Activated T-cell treated with anti-CD3 and anti-CD28 coated beads, Interleukin-2, amount 50 U/mL, for 1 hour (primary cell): ENCODE measurements at regions not wholly inside any gene's neighbourhood (a gene's known extent, or its start where the extent isn't known, plus 50 kb on each side); places are given as distances from the start of the nearest gene placed in this dataset.
"Not testable (repeated sequence)": the region's sequence is repeated elsewhere in the genome, so short reads cannot be mapped to it uniquely, and the experiment has no call there.

Source experiments
- DNase-seq: peaks from one replicate; pipeline ENCODE4 v3.0.0-alpha.2; 2020

DNA sequence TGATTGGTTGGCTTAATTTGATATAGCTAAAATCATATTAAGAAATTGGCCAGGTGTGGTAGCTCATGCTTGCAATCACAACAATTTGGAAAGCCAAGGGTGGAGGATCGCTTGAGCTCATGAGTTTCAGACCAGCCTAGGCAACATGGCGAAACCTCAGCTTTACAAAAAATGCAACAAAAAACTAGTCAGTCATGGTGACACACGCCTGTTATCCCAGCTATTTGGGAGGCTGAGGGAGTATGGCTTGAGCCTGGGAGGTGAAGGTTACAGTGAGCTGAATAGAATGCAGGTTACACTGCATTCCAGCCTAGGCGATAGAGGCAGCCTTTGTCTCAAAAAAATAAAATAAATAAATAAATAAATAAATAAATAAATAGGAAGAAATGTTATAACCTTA is 1579.6 kb upstream of the SLC10A2 start:
- no peak for DNase-seq

DNA sequence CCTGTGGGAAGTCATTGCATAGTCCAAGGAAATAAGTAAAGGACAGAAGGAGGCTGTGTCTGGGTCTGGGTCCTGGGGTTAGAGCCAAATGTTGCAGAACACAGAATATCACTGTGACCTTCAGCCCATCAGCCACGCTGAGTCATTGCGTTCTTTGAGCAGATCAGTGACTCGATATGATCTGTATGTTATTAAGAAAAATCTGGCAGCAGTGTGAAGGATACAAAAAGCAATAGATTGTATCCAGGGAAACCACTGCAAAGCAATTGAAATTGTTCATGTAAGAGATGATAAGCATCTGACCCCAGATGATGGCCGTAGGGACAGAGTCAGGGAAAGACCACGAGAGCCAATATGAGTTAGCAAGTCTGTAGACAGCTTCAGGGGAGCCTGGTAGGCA is 1575.1 kb upstream of the SLC10A2 start:
- DNase-seq: no peak

DNA sequence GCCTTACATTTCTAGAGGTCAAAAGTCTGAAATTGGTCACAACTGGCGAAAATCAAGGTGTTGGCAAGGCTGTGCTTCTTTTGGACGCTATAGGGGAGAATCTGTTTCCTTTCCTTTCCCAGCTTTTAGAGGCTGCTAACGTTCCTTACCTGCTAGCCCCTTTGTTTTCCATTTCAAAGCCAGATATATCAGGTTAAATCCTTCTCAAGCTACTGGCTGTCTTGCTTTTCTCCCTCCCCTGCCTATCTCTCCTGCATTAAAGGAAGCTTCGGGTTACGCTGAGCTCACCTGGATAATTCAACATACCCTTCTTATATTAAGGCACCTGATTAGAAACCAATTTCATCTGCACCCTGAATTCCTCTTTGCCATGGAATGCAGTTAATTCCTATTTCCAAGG is 1569.7 kb upstream of the SLC10A2 start:
- DNase-seq: no peak

DNA sequence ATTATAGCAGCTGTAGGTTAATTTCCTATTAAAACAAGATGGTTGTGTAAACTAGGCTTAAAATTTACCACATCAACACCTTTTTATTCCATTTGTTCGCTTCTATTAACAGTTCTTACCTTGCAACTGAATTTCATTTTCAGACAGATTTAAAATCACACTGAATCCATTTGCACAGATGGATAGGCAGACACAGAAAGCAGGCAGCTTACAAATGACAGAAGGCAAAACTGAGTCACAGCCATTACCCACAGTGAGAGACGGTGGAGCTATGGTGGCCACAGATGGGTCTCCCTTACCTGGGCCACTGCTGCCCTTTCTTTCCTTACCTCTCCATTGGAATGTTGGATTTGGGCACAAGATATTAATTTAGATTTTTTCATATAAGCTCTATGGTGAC is 1567.8 kb upstream of the SLC10A2 start:
- DNase-seq: no peak

DNA sequence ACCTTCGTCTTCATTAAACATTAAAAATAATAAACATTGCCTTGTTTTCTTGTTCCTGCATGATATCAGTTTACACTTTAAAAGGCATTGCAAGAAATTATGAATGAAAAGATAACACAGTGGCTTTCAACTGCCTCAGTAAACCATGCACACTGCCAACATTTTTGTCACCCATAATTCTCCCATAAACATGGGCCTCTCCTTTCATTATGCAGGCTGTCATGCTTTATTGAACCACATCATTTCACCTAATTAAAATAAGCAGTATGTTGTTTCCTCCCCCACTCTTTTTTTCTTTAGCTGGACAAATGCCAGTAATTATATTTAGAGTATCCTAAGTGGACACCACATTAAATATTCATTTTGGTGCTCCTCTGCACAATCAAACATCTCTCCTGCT is 1566.5 kb upstream of the SLC10A2 start:
- DNase-seq: no peak

DNA sequence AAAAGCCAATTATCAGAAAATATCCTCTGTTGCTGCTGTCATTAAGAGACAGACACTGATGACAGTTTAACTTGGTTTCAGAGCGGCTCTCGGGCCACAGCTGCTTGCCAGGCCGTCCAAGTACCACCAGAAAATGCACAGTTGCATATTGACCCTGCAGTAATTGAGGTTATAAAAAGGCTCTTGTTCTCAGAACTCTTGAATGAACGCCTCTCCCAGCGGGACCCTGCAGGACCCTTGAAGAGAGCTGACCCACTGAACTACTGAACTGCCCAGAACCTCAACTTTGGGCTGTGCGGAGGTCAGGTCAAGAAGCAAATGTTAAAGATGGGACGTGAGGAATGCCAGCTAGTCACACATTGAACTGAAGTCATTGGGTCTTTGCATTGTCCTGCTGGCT is 1559.0 kb upstream of the SLC10A2 start:
- no peak for DNase-seq

DNA sequence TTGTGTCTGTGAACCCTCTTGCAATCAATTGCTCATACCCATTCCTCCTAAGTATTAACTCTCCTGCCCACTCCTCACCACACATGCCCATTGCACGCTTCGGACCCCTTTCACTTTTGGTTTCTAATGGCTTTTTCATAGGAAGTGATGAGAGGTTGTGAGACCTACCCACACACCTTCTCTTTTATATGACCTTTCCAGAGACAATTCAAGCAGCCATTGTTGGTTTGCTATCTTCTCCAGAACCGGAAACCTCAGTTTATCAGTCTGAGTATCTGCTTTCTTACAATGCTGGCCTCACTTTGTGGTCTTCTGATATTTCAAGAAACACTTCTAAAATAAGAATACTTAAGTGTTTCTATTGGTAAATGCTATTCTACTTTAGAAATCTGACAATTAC is 1550.8 kb upstream of the SLC10A2 start:
- DNase-seq: no peak

DNA sequence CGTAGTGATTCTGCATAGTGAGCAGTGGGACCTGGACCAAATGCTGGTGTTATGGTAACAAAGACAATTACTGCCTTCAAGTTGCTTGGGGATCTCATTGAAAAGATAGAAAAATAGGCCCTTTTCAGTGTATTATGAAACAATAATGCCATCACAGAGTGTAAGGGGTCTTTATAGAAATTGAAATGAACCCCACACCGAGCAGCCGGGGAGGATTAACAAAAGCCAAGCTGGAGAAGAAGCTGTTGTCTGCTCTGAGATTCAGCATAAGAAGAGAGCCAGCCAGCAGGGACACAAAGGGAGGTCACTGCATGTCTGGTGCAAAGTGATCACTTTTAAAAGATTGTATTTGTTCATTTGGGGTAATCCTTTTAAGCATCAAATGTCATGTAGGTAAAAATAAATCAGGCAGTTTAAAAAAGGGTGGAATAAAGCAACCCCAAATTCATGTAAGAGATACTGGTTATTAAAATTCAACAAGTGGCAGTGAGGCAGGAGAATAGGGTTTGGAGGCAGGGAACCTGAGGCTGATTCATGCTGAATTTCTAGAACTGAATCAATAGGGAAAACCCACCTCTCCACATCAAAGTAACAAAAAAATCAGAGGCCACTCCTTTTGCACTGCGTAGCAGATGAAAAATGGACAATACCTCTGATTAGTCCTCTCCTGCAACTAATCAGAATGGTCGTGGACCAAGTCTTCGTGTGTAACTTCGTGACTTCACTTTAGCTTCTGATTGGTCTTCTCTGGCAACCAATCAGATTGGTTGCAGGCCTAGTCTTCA is 1548.3 kb upstream of the SLC10A2 start:
- DNase-seq: no peak

DNA sequence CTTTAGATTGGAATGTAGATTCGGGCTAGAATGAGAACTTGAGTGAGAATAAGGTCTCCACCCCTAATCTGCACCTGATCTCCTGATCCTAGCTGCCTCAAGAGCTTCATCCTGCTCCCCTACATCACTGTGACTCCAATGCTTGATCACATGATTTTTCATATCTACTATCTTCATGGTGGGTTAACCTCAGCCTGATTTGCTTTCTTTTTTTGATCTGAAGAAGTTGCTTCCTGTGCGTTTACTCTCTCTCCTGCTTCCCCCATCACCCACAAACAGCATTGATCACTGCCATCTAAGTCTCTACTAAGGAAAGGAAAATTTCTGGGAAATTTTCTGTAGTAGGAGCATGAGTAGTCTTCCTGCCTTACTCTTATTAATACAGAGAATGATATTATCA is 1542.1 kb upstream of the SLC10A2 start:
- DNase-seq: no peak

DNA sequence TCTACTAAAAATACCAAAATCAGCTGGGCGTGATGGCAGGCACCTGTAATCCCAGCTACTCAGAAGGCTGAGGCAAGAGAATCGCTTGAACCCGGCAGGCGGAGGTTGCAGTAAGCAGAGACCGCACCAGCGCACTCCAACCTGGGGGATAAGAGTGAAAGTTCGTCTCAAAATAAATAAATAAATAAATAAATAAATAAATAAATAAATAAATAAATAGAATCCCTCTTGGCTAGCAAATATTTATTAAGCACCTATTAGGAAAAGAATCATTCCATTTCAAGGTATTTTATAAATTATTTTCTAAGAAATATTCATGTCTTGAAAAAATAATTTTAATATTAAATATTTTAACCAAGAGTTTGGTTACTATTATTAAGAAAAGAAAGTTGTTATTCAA is 1539.2 kb upstream of the SLC10A2 start:
- DNase-seq: not testable (repeated sequence)

DNA sequence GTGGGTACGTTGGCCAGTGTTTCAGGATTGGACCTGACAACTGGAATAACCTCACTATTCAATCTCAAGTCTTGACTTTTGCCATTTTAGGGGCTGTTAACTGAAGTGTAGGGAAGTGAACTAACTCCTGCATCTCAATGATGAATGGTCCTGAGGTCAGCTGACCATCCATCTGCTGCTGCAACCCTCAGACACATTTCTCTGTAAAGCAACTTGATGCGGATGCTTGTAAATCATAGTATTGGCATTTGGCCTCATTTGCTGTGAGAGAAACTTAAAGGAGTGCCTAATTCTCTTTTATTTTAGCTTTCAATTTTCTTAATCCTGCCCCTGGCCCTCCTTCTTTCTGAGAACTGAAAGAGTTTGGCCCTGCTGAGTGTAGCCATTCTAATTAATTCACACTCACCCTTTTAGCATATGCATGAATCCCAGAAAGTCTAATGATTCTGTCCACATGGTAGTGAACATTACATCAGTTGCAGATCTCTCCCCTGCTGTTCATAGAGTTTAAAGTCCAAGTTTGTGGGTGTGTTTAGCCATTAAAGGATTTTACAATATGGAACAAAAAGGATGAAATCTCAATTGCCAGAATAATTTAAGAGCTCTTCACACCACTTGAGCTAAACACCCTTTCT is 1531.4 kb upstream of the SLC10A2 start:
- DNase-seq: no peak

DNA sequence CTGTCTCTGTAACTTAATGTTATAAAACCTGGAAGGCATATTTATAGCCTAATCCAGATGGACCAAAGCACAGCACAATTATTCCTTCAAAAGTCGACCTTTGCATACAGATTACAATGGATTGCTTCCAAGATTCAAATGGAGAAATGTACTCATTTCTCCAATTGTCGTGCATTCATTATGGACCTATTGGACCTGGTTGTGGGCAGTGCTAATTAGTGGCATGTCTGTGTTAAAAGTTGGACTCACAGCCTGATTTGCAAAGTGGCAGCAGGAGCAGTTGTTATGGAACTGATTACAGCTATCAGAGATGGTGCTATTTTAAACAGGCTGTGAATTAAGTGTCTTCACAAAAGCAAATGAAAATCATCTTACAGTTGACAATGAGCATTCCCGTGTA is 1529.3 kb upstream of the SLC10A2 start:
- DNase-seq: no peak

DNA sequence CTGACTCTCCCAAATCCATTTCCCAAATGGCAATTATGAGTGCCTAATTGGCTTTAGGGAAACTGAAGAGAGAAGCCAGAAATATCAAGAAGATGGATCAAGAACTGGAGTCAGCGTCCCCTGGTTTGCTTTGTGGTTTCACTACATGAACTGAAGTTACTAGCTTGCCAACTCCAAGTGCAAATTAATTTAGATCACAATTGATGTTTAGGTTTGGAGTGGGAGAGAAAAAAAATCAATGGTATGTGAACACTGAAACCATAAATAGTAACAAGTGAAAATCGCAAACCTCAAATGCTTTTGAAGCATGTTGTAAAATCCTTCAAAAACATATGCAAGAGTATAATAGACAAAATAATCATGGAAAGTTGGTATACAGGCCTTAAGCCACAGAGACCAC is 1528.6 kb upstream of the SLC10A2 start:
- DNase-seq: no peak

DNA sequence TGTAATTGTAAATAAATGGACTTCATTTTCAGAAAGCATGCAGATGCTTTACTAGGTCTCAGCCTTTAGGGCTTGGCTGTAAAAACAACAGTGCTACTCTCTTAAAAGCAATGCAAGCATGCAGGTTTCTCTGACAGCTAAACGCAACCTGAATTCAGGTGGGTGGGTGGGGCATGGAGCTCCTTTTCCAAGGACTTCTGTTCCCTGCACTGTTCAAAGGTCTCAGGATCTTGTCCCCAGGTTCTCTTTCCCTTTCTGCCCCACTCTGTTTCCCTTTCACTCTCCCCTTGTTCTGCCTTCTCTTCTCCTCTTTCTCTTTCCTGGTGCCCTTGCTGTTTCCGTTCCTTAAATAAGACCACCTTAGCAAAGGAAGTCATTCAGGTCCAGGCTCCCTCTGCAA is 1527.5 kb upstream of the SLC10A2 start:
- no peak for DNase-seq

DNA sequence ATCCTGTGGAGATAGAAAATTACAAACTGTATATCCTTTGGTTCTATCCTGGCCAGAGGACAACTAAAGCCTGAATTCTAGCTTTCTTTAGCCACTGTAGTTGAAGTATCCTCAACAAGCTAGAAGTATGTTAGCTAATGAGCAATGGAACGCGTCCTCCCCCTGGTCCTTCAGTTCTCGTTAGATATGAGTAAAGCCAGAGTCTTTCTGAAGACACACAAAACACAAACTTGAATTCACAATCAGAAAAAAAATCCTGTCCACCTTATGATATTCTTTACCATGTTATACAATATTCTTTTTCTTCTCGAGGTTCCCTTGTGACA is 1527.0 kb upstream of the SLC10A2 start:
- no peak for DNase-seq

DNA sequence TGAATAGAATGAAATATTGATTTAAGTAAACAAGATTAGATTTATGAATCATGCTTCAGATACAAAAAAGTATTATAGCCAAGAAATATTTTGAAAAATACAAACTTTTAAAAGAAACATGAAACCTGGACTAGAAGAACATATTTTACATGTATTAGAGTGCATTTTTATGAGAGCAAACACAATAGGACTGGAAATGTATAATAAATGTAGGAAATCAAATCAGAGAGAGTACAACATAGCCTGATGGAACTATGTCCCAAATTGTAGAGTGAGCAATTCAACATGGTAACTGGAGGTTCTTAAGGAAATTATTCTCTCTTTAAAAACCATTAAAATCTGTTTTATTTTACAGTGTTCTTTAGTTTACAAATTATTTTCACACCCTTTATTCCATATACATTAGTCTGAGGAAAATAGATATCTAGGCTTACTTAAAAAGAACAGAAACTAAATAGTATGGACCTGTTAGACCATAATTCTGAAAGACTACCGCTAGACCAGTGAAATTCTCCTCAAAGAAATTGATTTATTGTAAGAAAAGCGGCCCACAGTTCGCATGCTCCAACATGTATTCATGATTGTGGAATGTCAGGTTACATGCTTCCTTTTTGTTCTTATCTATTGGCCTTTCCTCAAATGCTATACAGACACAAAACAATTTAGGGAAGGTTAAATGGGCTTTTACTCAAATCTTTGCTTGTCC is 1526.5 kb upstream of the SLC10A2 start:
- DNase-seq: no peak

DNA sequence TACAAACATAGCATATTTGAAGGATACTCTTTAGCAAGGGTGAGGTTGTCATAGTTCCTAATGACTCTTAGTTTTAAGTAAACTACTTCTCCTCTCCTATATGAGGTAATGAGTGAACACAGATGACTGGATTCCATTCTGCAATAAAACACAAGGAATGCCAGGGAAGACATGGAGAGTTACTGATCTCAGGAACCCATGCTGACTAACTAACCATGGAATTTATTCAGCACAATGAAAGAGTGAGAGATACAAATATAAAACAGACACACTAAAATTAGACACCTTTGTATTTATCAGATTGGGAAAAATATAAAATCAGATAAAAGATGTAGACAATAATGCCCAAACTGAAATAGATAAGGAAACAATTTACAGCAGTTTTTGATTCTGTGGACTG is 1525.9 kb upstream of the SLC10A2 start:
- no peak for DNase-seq

DNA sequence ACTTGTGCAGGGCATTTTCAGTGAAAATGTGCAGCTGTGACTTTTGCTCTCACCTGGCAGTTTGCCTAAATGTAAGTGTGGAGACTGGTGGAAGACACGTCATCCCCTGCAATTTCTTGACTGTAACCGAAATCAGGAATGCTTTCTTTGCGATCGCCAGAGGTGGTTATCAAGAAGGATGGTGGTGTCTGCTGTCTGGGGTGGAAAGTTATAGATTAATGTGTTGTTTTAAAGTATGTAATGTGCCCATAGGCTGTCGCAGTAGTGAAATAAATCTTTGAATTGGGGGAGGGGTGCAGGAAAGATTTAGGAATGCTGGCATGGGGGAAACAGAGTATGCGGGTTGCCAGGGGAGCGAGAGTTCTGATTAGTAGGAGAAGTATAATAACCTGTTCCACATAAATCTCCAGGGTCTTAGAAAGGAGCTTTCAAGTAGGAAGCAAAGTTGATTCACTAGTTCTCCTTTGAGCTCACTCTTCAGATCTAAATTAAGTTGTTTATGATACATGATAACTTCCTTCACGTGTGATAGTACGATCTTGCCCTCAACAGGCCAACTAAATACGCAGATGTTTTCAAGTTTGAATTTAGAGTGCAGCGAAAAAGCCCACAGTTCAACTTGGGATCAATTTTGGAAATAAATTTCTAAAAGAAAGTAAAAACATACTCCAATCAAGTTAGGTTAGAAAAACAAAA is 1520.0 kb upstream of the SLC10A2 start:
- DNase-seq: no peak

DNA sequence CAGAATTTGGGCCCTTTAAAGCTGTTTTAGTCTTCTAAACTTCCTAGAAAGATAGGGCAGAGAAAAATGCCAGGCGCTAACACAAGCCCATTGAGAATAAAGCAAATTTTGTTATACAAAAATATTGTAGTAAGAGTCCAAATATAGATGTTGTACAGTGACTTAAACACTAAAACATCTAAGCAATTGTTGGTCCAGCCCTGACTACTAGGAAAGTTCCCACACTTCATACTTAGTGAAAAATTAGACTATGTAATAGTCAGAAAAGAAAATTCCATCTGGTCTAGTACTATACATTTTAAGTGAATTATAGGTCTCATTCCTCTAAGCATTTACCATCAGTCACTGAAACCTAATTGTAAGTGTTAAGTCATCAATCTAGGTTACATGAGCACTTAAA is 1518.3 kb upstream of the SLC10A2 start:
- DNase-seq: no peak

DNA sequence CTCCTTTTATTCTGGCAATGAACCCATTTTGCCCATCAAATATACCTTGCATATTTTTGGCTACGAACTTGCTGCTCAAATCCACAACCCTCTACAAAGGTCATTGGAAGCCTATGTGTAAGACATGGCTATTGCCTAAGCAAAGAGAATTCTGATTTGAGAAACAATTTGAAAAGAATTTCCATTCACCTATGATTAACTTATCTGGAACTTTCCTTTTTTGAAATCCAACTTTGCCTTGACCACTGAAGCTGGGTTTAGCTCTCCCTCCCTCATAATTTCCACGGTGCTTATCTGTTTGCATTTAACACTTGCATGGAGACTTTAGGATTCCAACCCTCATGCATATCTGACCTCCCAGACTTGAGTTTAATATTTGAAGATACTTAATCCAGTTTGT is 1514.7 kb upstream of the SLC10A2 start:
- DNase-seq: no peak

DNA sequence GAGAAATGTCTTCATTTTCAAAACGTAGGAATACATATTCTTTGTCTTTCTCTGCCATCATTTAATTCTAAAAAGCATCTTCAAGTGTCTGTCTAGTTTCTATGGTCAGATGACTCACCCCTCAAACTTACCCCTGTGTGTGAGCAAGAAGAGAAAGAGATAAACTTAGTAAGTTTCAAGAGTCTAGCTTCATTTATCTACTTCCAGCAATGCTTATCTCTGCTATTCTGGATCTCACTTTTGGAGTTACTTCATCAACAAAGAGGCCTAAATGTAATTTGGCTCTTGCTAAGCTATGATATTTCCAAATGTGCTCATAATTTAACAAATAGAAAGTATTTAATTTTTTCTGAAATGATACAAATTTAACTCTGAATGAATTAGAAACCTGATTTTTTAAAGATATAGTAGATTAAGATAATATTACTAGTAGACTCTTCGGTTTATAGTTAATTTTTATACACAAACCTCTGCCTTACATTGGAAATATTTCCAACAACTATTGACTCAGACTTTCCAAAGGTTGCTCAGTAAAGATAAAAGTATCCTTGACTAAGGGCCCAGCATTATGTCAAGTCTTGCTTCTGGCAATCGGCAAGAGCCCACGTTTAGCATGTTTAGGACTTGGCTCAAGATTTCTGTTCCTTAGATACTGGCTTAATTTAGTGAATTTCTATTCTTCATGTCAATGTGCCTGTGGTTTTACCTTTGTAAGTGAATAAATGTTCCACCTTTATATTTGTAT is 1511.0 kb upstream of the SLC10A2 start:
- DNase-seq: no peak

DNA sequence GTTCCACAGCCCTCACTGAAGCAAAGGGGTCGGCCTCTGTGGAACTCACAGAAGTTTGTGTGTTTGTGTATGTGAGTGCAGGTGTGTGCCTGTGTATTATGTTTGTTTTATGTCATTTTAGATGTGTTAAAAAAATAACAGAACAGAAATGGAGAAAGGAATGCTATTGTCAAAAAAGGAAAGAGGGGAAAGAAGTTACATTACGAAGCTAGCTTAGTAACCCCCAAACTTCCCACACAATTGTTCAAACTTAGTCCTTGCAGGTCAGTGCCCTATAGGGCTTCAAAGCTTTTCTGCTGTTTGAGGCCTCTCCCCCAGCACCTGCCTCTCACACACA is 1505.6 kb upstream of the SLC10A2 start:
- DNase-seq: no peak
